HG03439 (cell line): ENCODE measurements at regions not wholly inside any gene's neighbourhood (a gene's known extent, or its start where the extent isn't known, plus 50 kb on each side); places are given as distances from the start of the nearest gene placed in this dataset.
"Not testable (repeated sequence)": the region's sequence is repeated elsewhere in the genome, so short reads cannot be mapped to it uniquely, and the experiment has no call there.

Experiments used
- ATAC-seq: cut with Tn5 transposase; IDR thresholded peaks from one replicate; pipeline ENCODE4 v1.9.1; 2021; ENCODE audit warnings: mild to moderate bottlenecking, moderate library complexity; ENCODE audit not compliant: unreplicated experiment

GRCh38 chr12:97977870-97978405 is 515.3 kb downstream of the RMST start:
- ATAC-seq = no peak

GRCh38 chr12:97982684-97983083 is 520.1 kb downstream of the RMST start:
- ATAC-seq = no peak

GRCh38 chr12:97983796-97984195 is 521.2 kb downstream of the RMST start:
- ATAC-seq = no peak

GRCh38 chr12:97984436-97984835 is 521.8 kb downstream of the RMST start:
- ATAC-seq = no peak

- ATAC-seq = no peak
These were observed 522.5 kb downstream of the RMST start for GRCh38 chr12:97984974-97985580.

GRCh38 chr12:97985834-97986233 is 523.2 kb downstream of the RMST start:
- ATAC-seq = no peak

GRCh38 chr12:97988588-97988987 is 526.0 kb downstream of the RMST start:
- not testable (repeated sequence) for ATAC-seq

GRCh38 chr12:97989366-97989940 is 525.9 kb upstream of the TMPO start:
- ATAC-seq = no peak

- no peak for ATAC-seq
These were observed 520.5 kb upstream of the TMPO start for GRCh38 chr12:97994746-97995484.

GRCh38 chr12:97995559-97995958 is 519.8 kb upstream of the TMPO start:
- ATAC-seq = no peak

GRCh38 chr12:98001430-98001829 is 514.0 kb upstream of the TMPO start:
- ATAC-seq = no peak

GRCh38 chr12:98002887-98003493 is 512.4 kb upstream of the TMPO start:
- peak; percentile 71 for ATAC-seq

- no peak for ATAC-seq
These were observed 507.4 kb upstream of the TMPO start for GRCh38 chr12:98007963-98008362.

GRCh38 chr12:98013560-98013959 is 501.8 kb upstream of the TMPO start:
- no peak for ATAC-seq

- no peak for ATAC-seq
These were observed 496.6 kb upstream of the TMPO start for GRCh38 chr12:98018836-98019235.

- ATAC-seq = no peak
These were observed 495.0 kb upstream of the TMPO start for GRCh38 chr12:98020376-98020775.

GRCh38 chr12:98022961-98023360 is 492.4 kb upstream of the TMPO start:
- no peak for ATAC-seq

GRCh38 chr12:98037401-98038140 is 477.8 kb upstream of the TMPO start:
- ATAC-seq = no peak

- ATAC-seq = no peak
These were observed 472.7 kb upstream of the TMPO start for GRCh38 chr12:98042668-98043067.

- no peak for ATAC-seq
These were observed 470.0 kb upstream of the TMPO start for GRCh38 chr12:98045395-98045794.

GRCh38 chr12:98048326-98048725 is 467.1 kb upstream of the TMPO start:
- no peak for ATAC-seq
